Neural progenitor cell (in vitro differentiated cells): ENCODE measurements at regions not wholly inside any gene's neighbourhood (a gene's known extent, or its start where the extent isn't known, plus 50 kb on each side); places are given as distances from the start of the nearest gene placed in this dataset.
A peak's percentile ranks its signal among the peaks of the same experiment; 100 is the strongest.

ENCODE experiments used
- DNase-seq: peaks from one replicate; pipeline ENCODE4 v3.0.0-alpha.2; 2016; ENCODE audit warnings: low spot score
- H2AFZ ChIP-seq: fragments of 200-600 bp; sonication (generic); replicated peaks from 2 replicates; pipeline ENCODE4 v1.6.1; 2016; ENCODE audit warnings: antibody characterized with exemption
- H3F3A ChIP-seq: fragments of 200-600 bp; sonication (generic); 2 replicates; pipeline ENCODE4 v1.6.1; 2016; ENCODE audit warnings: antibody characterized with exemption, low read depth
- H3K27ac ChIP-seq: fragments of 200-600 bp; sonication (generic); 2 replicates; pipeline ENCODE4 v1.5.1; 2016; ENCODE audit warnings: mild to moderate bottlenecking
- H3K27me3 ChIP-seq: fragments of 200-600 bp; sonication (generic); 2 replicates; pipeline ENCODE4 v1.6.1; 2016; ENCODE audit warnings: mild to moderate bottlenecking, moderate library complexity
- H3K36me3 ChIP-seq: fragments of 200-600 bp; sonication (generic); 2 replicates; pipeline ENCODE4 v1.5.1; 2016
- H3K4me1 ChIP-seq: fragments of 200-600 bp; sonication (generic); 2 replicates; pipeline ENCODE4 v1.6.1; 2016; ENCODE audit warnings: mixed run types
- H3K4me2 ChIP-seq: fragments of 200-600 bp; sonication (generic); 2 replicates; pipeline ENCODE4 v1.6.1; 2016
- H3K4me3 ChIP-seq: fragments of 200-600 bp; sonication (generic); 2 replicates; pipeline ENCODE4 v1.5.1; 2016
- H3K79me2 ChIP-seq: fragments of 200-600 bp; sonication (generic); 2 replicates; pipeline ENCODE4 v1.6.1; 2016; ENCODE audit warnings: low read depth
- H3K9ac ChIP-seq: fragments of 200-600 bp; sonication (generic); 2 replicates; pipeline ENCODE4 v1.6.1; 2016
- H3K9me3 ChIP-seq: fragments of 200-600 bp; sonication (generic); 2 replicates; pipeline ENCODE4 v1.5.1; 2016; ENCODE audit warnings: low read depth
- H4K20me1 ChIP-seq: fragments of 200-600 bp; sonication (generic); 2 replicates; pipeline ENCODE4 v1.6.1; 2016; ENCODE audit warnings: low read depth
- H3K27ac Mint-ChIP-seq: 3 replicates; pipeline ENCODE4 v1.8.0; 2021; ENCODE audit warnings: mixed read lengths
- H3K27me3 Mint-ChIP-seq: 2 replicates; pipeline ENCODE4 v1.8.0; 2022; ENCODE audit warnings: low read depth, mild to moderate bottlenecking, inconsistent platforms, moderate library complexity, mixed read lengths; ENCODE audit not compliant: insufficient read depth
- H3K36me3 Mint-ChIP-seq: 3 replicates; pipeline ENCODE4 v1.8.0; 2021; ENCODE audit warnings: mixed read lengths
- H3K4me1 Mint-ChIP-seq: 3 replicates; pipeline ENCODE4 v1.8.0; 2021; ENCODE audit warnings: mixed read lengths
- H3K4me3 Mint-ChIP-seq: 3 replicates; pipeline ENCODE4 v1.8.0; 2021; ENCODE audit warnings: mild to moderate bottlenecking, moderate library complexity, mixed read lengths
- H3K9me3 Mint-ChIP-seq: 3 replicates; pipeline ENCODE4 v1.8.0; 2020; ENCODE audit warnings: mixed read lengths
- EZH2 ChIP-seq: fragments of 200-600 bp; sonication (generic); IDR thresholded peaks from 2 replicates; pipeline ENCODE4 v1.6.1; 2017; ENCODE audit warnings: antibody characterized with exemption, mild to moderate bottlenecking, moderate library complexity
- EZH2phosphoT487 ChIP-seq: fragments of 200-600 bp; sonication (generic); IDR thresholded peaks from 2 replicates; pipeline ENCODE4 v1.6.1; 2017; ENCODE audit warnings: antibody characterized with exemption
- TF ChIP-seq, protein P1 (sequence below): fragments of 200-600 bp; sonication (generic); IDR thresholded peaks from 2 replicates; pipeline ENCODE4 v1.5.1; 2017; ENCODE audit warnings: antibody characterized with exemption, mild to moderate bottlenecking

DNA sequence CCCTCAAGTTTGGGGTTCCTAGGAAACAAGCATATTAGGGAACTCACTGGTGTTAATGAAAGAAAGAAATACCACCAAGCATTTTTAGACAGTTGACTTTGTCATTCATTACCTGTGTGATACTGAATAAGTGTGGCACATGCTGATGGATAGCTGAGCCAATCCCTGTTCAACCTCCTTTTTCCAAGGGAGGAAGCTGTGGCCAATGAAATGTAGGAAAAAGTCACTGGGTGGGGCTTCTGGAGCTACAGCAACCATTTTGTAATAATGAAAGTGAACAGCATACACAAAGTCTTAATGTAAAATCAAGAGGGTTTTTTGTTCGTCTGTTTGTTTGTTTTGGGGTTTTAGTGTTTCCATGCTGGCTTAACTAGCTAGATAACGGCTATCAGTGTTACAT, 254.3 kb upstream of the SALL1 start:
- Mint-ChIP-seq H3K9me3 (peaks cover 16% of the 10 kb centered on the region), H3K27me3 (peaks cover 4% of the 10 kb centered on the region), H3K4me3 (no peak overlapping the region), H3K4me1 (peaks cover 12% of the 10 kb centered on the region), H3K36me3 (no peaks in the 10 kb centered on the region), H3K27ac (no peak overlapping the region)
- H3K36me3 ChIP-seq: no peaks in the 10 kb centered on the region
- H3K4me3 ChIP-seq: no peak overlapping the region
- H3K27me3 ChIP-seq: no peaks in the 10 kb centered on the region
- no peaks in the 10 kb centered on the region for H3K79me2 ChIP-seq
- no peak overlapping the region for H3K4me2 ChIP-seq
- H3K9ac ChIP-seq: no peak overlapping the region
- TF ChIP-seq, protein P1, sequence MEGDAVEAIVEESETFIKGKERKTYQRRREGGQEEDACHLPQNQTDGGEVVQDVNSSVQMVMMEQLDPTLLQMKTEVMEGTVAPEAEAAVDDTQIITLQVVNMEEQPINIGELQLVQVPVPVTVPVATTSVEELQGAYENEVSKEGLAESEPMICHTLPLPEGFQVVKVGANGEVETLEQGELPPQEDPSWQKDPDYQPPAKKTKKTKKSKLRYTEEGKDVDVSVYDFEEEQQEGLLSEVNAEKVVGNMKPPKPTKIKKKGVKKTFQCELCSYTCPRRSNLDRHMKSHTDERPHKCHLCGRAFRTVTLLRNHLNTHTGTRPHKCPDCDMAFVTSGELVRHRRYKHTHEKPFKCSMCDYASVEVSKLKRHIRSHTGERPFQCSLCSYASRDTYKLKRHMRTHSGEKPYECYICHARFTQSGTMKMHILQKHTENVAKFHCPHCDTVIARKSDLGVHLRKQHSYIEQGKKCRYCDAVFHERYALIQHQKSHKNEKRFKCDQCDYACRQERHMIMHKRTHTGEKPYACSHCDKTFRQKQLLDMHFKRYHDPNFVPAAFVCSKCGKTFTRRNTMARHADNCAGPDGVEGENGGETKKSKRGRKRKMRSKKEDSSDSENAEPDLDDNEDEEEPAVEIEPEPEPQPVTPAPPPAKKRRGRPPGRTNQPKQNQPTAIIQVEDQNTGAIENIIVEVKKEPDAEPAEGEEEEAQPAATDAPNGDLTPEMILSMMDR: no peak
- no peaks in the 10 kb centered on the region for H3K9me3 ChIP-seq
- H4K20me1 ChIP-seq: no peaks in the 10 kb centered on the region
- H3F3A ChIP-seq: no peaks in the 10 kb centered on the region
- DNase-seq: no peak
- peak overlapping the region; percentile 14 for H2AFZ ChIP-seq
- H3K27ac ChIP-seq: no peak overlapping the region
- H3K4me1 ChIP-seq: peaks cover 19% of the 10 kb centered on the region

DNA sequence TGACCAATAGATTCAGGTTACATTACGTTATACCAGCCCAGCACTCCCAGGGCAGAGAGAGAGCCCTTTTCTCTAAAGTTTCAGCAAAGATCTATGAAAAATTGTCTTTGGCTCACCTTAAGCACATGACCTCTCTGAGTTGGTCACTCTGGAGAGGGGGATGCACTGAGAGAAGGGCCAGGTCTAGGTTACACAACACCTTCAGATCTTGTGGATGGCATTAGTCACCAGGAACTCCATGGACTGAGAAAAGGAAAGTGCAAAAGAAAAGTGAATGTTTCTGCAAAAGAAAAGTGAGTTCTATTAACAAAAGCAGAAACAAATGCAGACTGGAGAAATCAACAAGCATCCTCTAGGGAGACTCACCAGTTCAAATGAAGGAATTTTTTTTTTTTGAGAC, 253.3 kb upstream of the SALL1 start:
- Histone ChIP-seq H3F3A (no peaks in the 10 kb centered on the region), H3K4me1 (peaks cover 15% of the 10 kb centered on the region), H4K20me1 (no peaks in the 10 kb centered on the region), H3K4me2 (no peak overlapping the region), H3K36me3 (no peaks in the 10 kb centered on the region), H3K79me2 (no peaks in the 10 kb centered on the region), H3K27me3 (no peaks in the 10 kb centered on the region), H3K27ac (no peak overlapping the region), H2AFZ (peak overlapping the region; percentile 20), H3K9ac (no peak overlapping the region), H3K4me3 (no peak overlapping the region), H3K9me3 (no peaks in the 10 kb centered on the region)
- no peak overlapping the region for H3K27ac Mint-ChIP-seq
- peaks cover 10% of the 10 kb centered on the region for H3K4me1 Mint-ChIP-seq
- no peak overlapping the region for H3K4me3 Mint-ChIP-seq
- no peaks in the 10 kb centered on the region for H3K36me3 Mint-ChIP-seq
- H3K27me3 Mint-ChIP-seq: peaks cover 6% of the 10 kb centered on the region
- TF ChIP-seq EZH2phosphoT487: no peak
- TF ChIP-seq, protein P1: no peak
- DNase-seq: no peak
- peaks cover 20% of the 10 kb centered on the region for H3K9me3 Mint-ChIP-seq

DNA sequence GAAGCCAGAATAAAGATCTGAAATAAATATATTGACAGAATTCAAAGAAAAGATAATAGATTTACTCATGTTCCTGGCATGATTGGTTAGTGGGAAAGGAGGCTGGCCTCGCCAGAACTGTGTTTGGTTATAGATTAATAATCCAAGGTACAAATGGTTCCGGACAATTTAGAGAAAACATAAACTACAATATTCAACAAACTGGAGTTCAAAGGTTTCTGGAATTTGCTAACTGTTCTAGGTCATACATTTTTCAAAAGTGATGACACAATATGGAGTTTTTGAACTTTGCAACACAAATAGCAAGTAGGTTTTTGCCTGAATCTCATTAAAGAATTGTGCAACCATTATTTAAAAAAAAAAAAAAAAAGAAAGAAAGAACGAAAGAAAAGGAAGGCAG, 251.7 kb upstream of the SALL1 start:
- Histone ChIP-seq H3K4me2 (no peak overlapping the region), H3K4me3 (no peak overlapping the region), H3K36me3 (no peaks in the 10 kb centered on the region), H3K27ac (no peak overlapping the region), H2AFZ (no peak overlapping the region), H4K20me1 (no peaks in the 10 kb centered on the region), H3F3A (no peaks in the 10 kb centered on the region), H3K9me3 (no peaks in the 10 kb centered on the region), H3K9ac (no peak overlapping the region), H3K79me2 (no peaks in the 10 kb centered on the region), H3K27me3 (no peaks in the 10 kb centered on the region), H3K4me1 (no peaks in the 10 kb centered on the region)
- no peaks in the 10 kb centered on the region for H3K4me1 Mint-ChIP-seq
- DNase-seq: no peak
- H3K9me3 Mint-ChIP-seq: peaks cover 20% of the 10 kb centered on the region
- H3K4me3 Mint-ChIP-seq: no peak overlapping the region
- no peaks in the 10 kb centered on the region for H3K36me3 Mint-ChIP-seq
- TF ChIP-seq EZH2phosphoT487 (no peak), EZH2 (no peak)
- TF ChIP-seq, protein P1: no peak
- peaks cover 6% of the 10 kb centered on the region for H3K27me3 Mint-ChIP-seq
- no peak overlapping the region for H3K27ac Mint-ChIP-seq

DNA sequence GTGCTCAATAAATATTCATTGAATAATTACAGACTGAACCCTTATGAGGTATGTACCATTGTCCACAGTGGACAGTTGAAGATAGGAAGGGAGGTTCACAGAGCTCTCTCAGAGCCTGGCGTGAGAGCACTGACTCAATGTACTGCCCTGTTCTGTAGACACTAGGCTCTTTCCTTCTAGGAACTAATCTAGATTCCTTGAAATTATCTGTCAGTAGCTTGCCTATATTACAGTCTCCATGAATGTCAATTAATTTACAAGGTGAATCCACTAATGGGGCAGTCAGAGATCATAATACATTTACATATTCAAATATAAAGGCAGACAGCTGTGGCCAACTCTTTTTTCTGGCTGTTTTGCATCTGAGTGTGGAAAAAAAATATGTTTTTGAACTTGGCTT, 251.2 kb upstream of the SALL1 start:
- Histone ChIP-seq H4K20me1 (no peaks in the 10 kb centered on the region), H3K27ac (no peak overlapping the region), H3K27me3 (no peaks in the 10 kb centered on the region), H3K4me1 (no peaks in the 10 kb centered on the region), H3F3A (no peaks in the 10 kb centered on the region), H3K9me3 (no peaks in the 10 kb centered on the region), H3K79me2 (no peaks in the 10 kb centered on the region), H2AFZ (no peak overlapping the region), H3K9ac (no peak overlapping the region), H3K4me3 (no peak overlapping the region), H3K36me3 (no peaks in the 10 kb centered on the region), H3K4me2 (no peak overlapping the region)
- peaks cover 6% of the 10 kb centered on the region for H3K27me3 Mint-ChIP-seq
- H3K36me3 Mint-ChIP-seq: no peaks in the 10 kb centered on the region
- no peak for DNase-seq
- H3K4me3 Mint-ChIP-seq: no peak overlapping the region
- H3K9me3 Mint-ChIP-seq: peaks cover 20% of the 10 kb centered on the region
- H3K27ac Mint-ChIP-seq: no peak overlapping the region
- TF ChIP-seq EZH2phosphoT487 (no peak), EZH2 (no peak)
- TF ChIP-seq, protein P1: no peak
- H3K4me1 Mint-ChIP-seq: no peaks in the 10 kb centered on the region
